ENCODE measurements at regions not wholly inside any gene's neighbourhood (a gene's known extent, or its start where the extent isn't known, plus 50 kb on each side); places are given as distances from the start of the nearest gene placed in this dataset.

DNA sequence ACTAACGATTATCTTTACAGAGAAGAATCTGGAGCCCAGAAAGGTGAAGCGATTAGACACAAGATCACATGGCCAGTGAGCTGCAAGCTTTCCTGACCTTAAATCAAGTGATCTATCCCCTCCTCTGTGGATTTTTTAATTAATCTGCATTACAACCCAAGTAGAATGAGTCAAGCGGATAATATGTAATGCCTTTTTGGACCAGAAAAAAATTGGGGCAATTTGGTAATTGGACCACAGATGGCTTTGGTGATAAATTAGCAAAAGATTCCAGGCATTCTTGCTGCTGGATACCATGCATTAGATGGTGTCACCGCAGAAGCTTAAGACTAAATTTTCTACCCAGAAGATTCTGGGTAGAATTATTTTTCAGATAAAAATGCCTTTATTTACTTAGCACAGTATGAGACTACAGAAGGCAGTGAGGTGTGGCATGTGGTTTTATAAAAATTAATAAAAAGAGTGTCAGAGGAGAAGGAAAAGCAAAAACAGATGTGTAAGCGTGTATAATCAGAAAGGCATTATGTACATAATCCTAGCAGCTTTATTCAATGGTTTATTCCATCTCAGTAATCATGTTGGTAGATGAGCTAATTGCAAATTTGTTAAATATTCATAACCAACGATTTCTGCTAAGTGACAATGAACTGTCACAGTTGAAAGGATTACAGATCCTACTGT lies 53.9 kb upstream of the PCSK2 start:
- no CpG with 5 or more reads among the region's 6 CpGs for WGBS (ENCODE audit: extremely low coverage, insufficient read length, low lambda C conversion rate)
- Histone ChIP-seq H2BK20ac (ENCODE audit: low read depth, low read length, poor library complexity, severe bottlenecking) (no peak overlapping the region), H3K56ac (ENCODE audit: insufficient read length, low read depth, low read length) (no peak overlapping the region), H3K4me2 (ENCODE audit: insufficient read depth, insufficient read length, low read length) (no peak overlapping the region), H2BK120ac (ENCODE audit: low read depth, low read length, poor library complexity, severe bottlenecking) (no peak overlapping the region), H3K79me2 (ENCODE audit: insufficient read depth, low read length) (no peaks in the 10 kb centered on the region), H3K9ac (ENCODE audit: extremely low read depth, insufficient read length, low read length) (no peak overlapping the region), H3K79me1 (ENCODE audit: insufficient read depth, low read depth, low read length, poor library complexity, severe bottlenecking) (no peaks in the 10 kb centered on the region), H2BK12ac (ENCODE audit: insufficient read length, low read depth, low read length) (no peak overlapping the region), H3K4ac (ENCODE audit: low read depth, low read length) (no peak overlapping the region), H3K14ac (ENCODE audit: insufficient read depth, low read length) (no peak overlapping the region), H4K20me1 (ENCODE audit: control insufficient read depth, insufficient read depth, insufficient read length) (no peaks in the 10 kb centered on the region), H3T11ph (ENCODE audit: low read length) (no peak overlapping the region), H3K23me2 (ENCODE audit: insufficient read length, low read depth, low read length, poor library complexity, severe bottlenecking) (no peaks in the 10 kb centered on the region), H3K18ac (ENCODE audit: insufficient read length, low read depth, low read length) (no peak overlapping the region), H3K4me1 (ENCODE audit: insufficient read depth, low read length) (no peaks in the 10 kb centered on the region), H4K5ac (ENCODE audit: insufficient read length, low read depth, low read length) (no peak overlapping the region), H2AK5ac (ENCODE audit: insufficient read length, low read length) (no peak overlapping the region), H3K23ac (ENCODE audit: insufficient read length, low read depth, low read length) (no peak overlapping the region), H2BK5ac (ENCODE audit: insufficient read length, low read length) (no peak overlapping the region), H4K8ac (replicated peaks; ENCODE audit: insufficient read length, low read depth, low read length) (no peak overlapping the region), H3K27ac (ENCODE audit: insufficient read length, low read depth, low read length) (no peak overlapping the region), H2BK15ac (ENCODE audit: low read depth, low read length) (no peak overlapping the region), H2AFZ (ENCODE audit: low read length) (no peak overlapping the region), H3K9me3 (ENCODE audit: control insufficient read depth, low read depth, low read length) (no peaks in the 10 kb centered on the region), H4K91ac (ENCODE audit: insufficient read length, low read depth, low read length) (no peak overlapping the region), H3K27me3 (ENCODE audit: insufficient read depth, low read length) (peaks cover 2% of the 10 kb centered on the region; the same call in 1 of the 2 replicates)
- Mint-ChIP-seq H3K27ac (no peak overlapping the region), H3K9me3 (no peaks in the 10 kb centered on the region), H3K36me3 (ENCODE audit: insufficient read depth in 1 of 3, low read depth in 3 of 3) (no peaks in the 10 kb centered on the region), H3K4me1 (peaks cover 7 to 12% of the 10 kb centered on the region in 2 experiments), H3K4me3 (no peak overlapping the region), H3K27me3 (ENCODE audit: low read depth) (peaks cover 2% of the 10 kb centered on the region)
- TF ChIP-seq, protein P1, sequence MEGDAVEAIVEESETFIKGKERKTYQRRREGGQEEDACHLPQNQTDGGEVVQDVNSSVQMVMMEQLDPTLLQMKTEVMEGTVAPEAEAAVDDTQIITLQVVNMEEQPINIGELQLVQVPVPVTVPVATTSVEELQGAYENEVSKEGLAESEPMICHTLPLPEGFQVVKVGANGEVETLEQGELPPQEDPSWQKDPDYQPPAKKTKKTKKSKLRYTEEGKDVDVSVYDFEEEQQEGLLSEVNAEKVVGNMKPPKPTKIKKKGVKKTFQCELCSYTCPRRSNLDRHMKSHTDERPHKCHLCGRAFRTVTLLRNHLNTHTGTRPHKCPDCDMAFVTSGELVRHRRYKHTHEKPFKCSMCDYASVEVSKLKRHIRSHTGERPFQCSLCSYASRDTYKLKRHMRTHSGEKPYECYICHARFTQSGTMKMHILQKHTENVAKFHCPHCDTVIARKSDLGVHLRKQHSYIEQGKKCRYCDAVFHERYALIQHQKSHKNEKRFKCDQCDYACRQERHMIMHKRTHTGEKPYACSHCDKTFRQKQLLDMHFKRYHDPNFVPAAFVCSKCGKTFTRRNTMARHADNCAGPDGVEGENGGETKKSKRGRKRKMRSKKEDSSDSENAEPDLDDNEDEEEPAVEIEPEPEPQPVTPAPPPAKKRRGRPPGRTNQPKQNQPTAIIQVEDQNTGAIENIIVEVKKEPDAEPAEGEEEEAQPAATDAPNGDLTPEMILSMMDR (conservative IDR thresholded peaks at IDR 0.05) = no peak
- no peak for DNase-seq

Data from H9 (cell line).